MM.1S (cell line): ENCODE measurements at regions not wholly inside any gene's neighbourhood (a gene's known extent, or its start where the extent isn't known, plus 50 kb on each side); places are given as distances from the start of the nearest gene placed in this dataset.

Experiments
- DNase-seq: peaks from one replicate; pipeline ENCODE4 v3.0.0-alpha.2; 2015
- H2AFZ ChIP-seq: fragments of 300-600 bp; sonication (generic); 2 replicates; pipeline ENCODE4 v1.6.0; 2016; ENCODE audit warnings: antibody characterized with exemption, low read length
- H3F3A ChIP-seq: fragments of 300-600 bp; sonication (generic); 2 replicates; pipeline ENCODE4 v1.6.1; 2016; ENCODE audit warnings: mild to moderate bottlenecking, antibody characterized with exemption, low read length, moderate library complexity, mixed read lengths; ENCODE audit not compliant: insufficient read depth
- H3K27ac ChIP-seq: fragments of 300-600 bp; sonication (generic); 2 replicates; pipeline ENCODE4 v1.5.1; 2016; ENCODE audit warnings: mild to moderate bottlenecking, low read length
- H3K27me3 ChIP-seq: fragments of 300-600 bp; sonication (generic); replicated peaks from 2 replicates; pipeline ENCODE4 v1.6.0; 2016; ENCODE audit warnings: low read length; ENCODE audit not compliant: insufficient read depth
- H3K36me3 ChIP-seq: fragments of 300-600 bp; sonication (generic); replicated peaks from 2 replicates; pipeline ENCODE4 v1.6.1; 2016; ENCODE audit warnings: mild to moderate bottlenecking, low read length, mixed read lengths; ENCODE audit not compliant: insufficient read depth
- H3K4me1 ChIP-seq: fragments of 300-600 bp; sonication (generic); 2 replicates; pipeline ENCODE4 v1.6.1; 2016; ENCODE audit warnings: low read length, mixed read lengths
- H3K4me2 ChIP-seq: fragments of 300-600 bp; sonication (generic); 2 replicates; pipeline ENCODE4 v1.6.0; 2016; ENCODE audit warnings: low read depth, low read length
- H3K4me3 ChIP-seq: fragments of 300-600 bp; sonication (generic); 2 replicates; pipeline ENCODE4 v1.5.1; 2016; ENCODE audit warnings: low read length, mixed read lengths
- H3K79me2 ChIP-seq: fragments of 300-600 bp; sonication (generic); 2 replicates; pipeline ENCODE4 v1.6.1; 2016; ENCODE audit warnings: mixed run types, low read length, mixed read lengths
- H3K9ac ChIP-seq: fragments of 300-600 bp; sonication (generic); 2 replicates; pipeline ENCODE4 v1.6.1; 2016; ENCODE audit warnings: low read length, mixed read lengths
- H3K9me2 ChIP-seq: fragments of 300-600 bp; sonication (generic); replicated peaks from 2 replicates; pipeline ENCODE4 v1.6.1; 2016; ENCODE audit warnings: mild to moderate bottlenecking, low read length, mixed read lengths; ENCODE audit not compliant: insufficient read depth
- H3K9me3 ChIP-seq: fragments of 300-600 bp; sonication (generic); replicated peaks from 2 replicates; pipeline ENCODE4 v1.6.1; 2016; ENCODE audit warnings: mild to moderate bottlenecking, low read length, mixed read lengths; ENCODE audit not compliant: insufficient read depth
- H4K20me1 ChIP-seq: fragments of 300-600 bp; sonication (generic); 2 replicates; pipeline ENCODE4 v1.6.1; 2016; ENCODE audit warnings: mild to moderate bottlenecking, low read length, moderate library complexity, mixed read lengths; ENCODE audit not compliant: insufficient read depth
- EZH2 ChIP-seq: fragments of 300-600 bp; sonication (generic); optimal IDR thresholded peaks from 2 replicates; pipeline ENCODE3; 2017; ENCODE audit warnings: low read depth, mild to moderate bottlenecking, antibody characterized with exemption, low read length, mixed read lengths
- EZH2phosphoT487 ChIP-seq: fragments of 300-600 bp; sonication (generic); IDR thresholded peaks from 2 replicates; pipeline ENCODE4 v1.6.1; 2018; ENCODE audit warnings: antibody characterized with exemption, low read length
- TF ChIP-seq, protein P1 (sequence below): fragments of 300-600 bp; sonication (generic); IDR thresholded peaks from 2 replicates; pipeline ENCODE4 v1.5.1; 2016; ENCODE audit warnings: antibody characterized with exemption, low read length, mixed read lengths

- peak overlapping the region; percentile 86 for H3K27ac ChIP-seq
- H3F3A ChIP-seq: peaks cover 13% of the 10 kb centered on the region
- H3K4me3 ChIP-seq: peak overlapping the region; percentile 63
- peaks cover 7% of the 10 kb centered on the region for H3K4me1 ChIP-seq
- H3K79me2 ChIP-seq: no peaks in the 10 kb centered on the region
- no peaks in the 10 kb centered on the region for H4K20me1 ChIP-seq
- H2AFZ ChIP-seq: peak overlapping the region; percentile 70
- H3K9me3 ChIP-seq: no peaks in the 10 kb centered on the region
- H3K27me3 ChIP-seq: no peaks in the 10 kb centered on the region
- peak overlapping the region; percentile 94 for H3K4me2 ChIP-seq
- TF ChIP-seq, protein P1, sequence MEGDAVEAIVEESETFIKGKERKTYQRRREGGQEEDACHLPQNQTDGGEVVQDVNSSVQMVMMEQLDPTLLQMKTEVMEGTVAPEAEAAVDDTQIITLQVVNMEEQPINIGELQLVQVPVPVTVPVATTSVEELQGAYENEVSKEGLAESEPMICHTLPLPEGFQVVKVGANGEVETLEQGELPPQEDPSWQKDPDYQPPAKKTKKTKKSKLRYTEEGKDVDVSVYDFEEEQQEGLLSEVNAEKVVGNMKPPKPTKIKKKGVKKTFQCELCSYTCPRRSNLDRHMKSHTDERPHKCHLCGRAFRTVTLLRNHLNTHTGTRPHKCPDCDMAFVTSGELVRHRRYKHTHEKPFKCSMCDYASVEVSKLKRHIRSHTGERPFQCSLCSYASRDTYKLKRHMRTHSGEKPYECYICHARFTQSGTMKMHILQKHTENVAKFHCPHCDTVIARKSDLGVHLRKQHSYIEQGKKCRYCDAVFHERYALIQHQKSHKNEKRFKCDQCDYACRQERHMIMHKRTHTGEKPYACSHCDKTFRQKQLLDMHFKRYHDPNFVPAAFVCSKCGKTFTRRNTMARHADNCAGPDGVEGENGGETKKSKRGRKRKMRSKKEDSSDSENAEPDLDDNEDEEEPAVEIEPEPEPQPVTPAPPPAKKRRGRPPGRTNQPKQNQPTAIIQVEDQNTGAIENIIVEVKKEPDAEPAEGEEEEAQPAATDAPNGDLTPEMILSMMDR: no peak
- TF ChIP-seq EZH2phosphoT487 (no peak), EZH2 (no peak)
- H3K36me3 ChIP-seq: no peaks in the 10 kb centered on the region
- peak; percentile 54 for DNase-seq
- no peaks in the 10 kb centered on the region for H3K9me2 ChIP-seq
- peak overlapping the region; percentile 52 for H3K9ac ChIP-seq
Observed at GRCh38 chr14:65282896-65283253, 129.7 kb upstream of the FUT8 start.

DNA sequence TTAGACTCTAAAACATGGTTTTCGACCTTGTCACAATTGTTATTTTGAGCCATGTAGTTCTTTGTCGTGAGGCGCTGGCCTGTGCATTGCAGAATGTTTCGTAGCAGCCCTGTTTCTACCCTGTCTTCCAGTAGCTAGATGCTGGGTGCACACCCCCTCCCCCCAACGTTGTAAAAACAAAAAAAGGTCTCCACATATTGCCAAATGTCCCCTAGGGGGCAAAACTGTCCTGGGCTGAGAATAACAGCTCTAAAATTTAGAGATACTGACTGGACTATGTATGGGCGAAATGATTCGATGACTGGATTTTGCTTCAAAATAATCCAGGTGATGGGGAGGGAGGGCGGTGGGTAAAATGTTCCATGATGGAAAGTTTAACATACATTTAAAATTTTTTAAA lies 126.1 kb upstream of the FUT8 start:
- H3K4me2 ChIP-seq: no peak overlapping the region
- no peaks in the 10 kb centered on the region for H3K27me3 ChIP-seq
- DNase-seq: peak; percentile 43
- TF ChIP-seq EZH2phosphoT487 (no peak), EZH2 (no peak)
- TF ChIP-seq, protein P1: peak; percentile 25
- no peaks in the 10 kb centered on the region for H3K9me3 ChIP-seq
- H3K79me2 ChIP-seq: no peaks in the 10 kb centered on the region
- no peak overlapping the region for H3K9ac ChIP-seq
- peaks cover 13% of the 10 kb centered on the region for H3F3A ChIP-seq
- H2AFZ ChIP-seq: no peak overlapping the region
- no peak overlapping the region for H3K4me3 ChIP-seq
- no peaks in the 10 kb centered on the region for H4K20me1 ChIP-seq
- no peaks in the 10 kb centered on the region for H3K9me2 ChIP-seq
- no peak overlapping the region for H3K27ac ChIP-seq
- no peaks in the 10 kb centered on the region for H3K36me3 ChIP-seq
- H3K4me1 ChIP-seq: peaks cover 7% of the 10 kb centered on the region

DNA sequence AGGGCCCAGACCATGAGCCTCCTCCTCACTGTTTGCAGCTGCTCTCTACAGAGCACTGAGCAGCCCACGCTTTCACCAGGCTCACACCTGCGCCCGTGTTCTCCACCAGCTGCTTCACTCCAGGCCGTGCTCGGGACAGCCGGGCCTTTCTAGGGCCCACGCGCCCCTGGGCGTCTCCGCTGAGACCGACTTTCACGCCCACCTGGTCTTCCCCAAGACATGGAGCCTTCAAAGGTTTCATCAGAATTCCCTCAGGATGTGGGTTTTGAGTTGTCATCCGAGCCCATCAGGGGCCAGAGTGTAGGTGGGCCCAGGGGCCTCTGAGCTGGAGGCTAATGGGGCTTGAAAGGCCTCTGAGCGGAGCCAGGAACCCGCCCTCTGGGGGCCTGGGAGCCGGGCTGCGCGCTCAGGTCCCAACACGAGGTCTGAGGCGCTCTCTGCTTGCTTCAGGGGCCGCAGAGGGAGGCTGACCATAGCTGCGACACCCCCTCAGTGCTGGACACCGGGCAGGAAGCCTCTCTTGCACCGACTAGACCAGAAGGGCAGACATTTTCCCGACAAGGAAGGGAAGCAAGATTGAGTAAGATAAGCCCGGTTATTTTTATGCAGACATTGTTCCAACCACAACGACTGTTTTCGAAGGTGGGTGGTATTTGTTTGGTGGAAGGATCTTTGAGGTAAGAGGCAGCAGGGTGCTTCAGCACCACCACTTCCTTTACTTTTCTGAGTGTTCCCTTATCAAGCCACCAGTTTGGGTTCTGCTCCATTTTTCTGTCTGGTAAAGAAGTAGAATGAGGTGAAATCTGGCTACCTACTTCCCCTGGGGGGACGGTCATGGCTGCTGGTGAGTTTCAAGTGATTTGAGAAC lies 125.0 kb upstream of the FUT8 start:
- DNase-seq: no peak
- Histone ChIP-seq H3K27me3 (no peaks in the 10 kb centered on the region), H3K79me2 (no peaks in the 10 kb centered on the region), H4K20me1 (no peaks in the 10 kb centered on the region), H3K9me3 (no peaks in the 10 kb centered on the region), H3K9me2 (no peaks in the 10 kb centered on the region), H3K4me2 (no peak overlapping the region), H3K9ac (no peak overlapping the region), H3K4me3 (no peak overlapping the region), H2AFZ (no peak overlapping the region), H3K4me1 (peaks cover 7% of the 10 kb centered on the region), H3K36me3 (no peaks in the 10 kb centered on the region), H3K27ac (no peak overlapping the region), H3F3A (peaks cover 7% of the 10 kb centered on the region)
- TF ChIP-seq EZH2: no peak
- no peak for TF ChIP-seq EZH2phosphoT487
- TF ChIP-seq, protein P1: no peak
